HG02763 (cell line): ENCODE measurements at regions not wholly inside any gene's neighbourhood (a gene's known extent, or its start where the extent isn't known, plus 50 kb on each side); places are given as distances from the start of the nearest gene placed in this dataset.

Experiments
- ATAC-seq: cut with Tn5 transposase; IDR thresholded peaks from one replicate; pipeline ENCODE4 v1.9.1; 2021; ENCODE audit warnings: mild to moderate bottlenecking, moderate library complexity; ENCODE audit not compliant: unreplicated experiment

DNA sequence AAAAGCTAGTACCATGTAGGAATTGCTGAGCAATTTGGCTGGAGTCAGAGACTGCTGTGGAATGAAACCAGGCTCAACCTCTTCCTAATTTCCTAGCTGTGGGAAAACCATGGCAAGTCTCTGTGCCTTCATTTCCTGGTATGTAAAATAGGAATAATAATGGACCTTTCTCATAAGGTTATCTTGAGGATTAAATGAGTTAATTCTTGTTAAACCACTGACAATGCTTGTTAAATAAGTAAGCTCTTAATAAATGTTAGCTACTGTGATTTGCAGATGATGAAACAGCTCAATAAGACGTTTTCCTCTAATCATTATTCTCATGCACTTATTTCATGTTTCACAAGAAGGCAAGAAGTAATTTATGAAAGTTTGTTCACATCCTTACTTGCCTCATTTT, 346.7 kb downstream of the RND3 start:
- ATAC-seq: no peak

DNA sequence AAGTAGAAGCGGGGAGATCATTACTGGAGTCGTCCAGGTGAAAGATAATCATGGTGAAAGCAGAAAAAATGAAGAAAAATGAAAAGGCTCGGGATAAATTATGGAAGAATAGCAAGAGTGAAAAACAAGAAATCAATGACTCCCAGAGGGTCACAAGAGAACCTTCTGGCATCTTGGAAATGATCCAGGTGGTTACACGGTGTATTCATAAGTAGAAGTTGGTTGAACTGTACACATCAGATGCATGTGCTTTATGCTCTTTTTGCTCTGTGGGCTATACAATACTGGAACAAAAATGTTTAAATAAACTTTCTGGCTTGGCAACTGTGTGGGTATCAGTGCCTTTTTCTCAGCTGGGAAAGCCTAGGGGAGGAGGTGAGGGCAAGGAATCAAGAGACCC, 348.9 kb downstream of the RND3 start:
- no peak for ATAC-seq

DNA sequence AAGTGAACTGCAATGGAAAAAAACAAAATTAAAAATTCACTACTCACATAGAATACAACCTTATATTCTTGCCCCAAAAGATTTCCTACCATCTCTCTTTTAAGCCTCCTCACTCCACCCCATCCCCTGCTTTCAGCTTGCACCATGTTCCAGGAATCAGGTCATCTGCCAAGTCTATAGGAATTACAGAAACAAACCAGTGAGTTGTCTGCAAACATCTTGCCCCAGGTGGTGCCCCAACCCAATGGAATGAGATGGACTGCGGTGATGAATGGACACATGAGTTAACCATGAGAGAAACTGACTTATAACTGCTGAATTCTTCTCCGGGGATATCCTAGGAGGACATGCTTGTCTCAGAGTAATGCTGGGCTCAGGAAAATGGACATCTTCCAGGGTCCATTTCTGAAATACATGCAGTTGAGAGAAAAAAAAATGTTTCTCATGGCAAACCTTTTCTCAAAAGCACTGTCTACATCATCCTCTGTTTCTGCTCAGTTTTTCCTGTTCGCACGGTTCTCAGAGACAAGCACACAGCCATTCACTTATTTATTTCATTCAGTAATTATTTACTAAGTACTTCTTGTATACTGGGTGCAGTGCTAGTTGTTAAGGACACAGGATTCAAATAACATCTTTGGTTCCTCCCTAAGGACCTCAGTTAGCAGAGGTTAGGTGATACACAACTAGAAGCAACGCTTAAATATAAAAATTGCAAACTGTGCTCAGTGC, 350.0 kb downstream of the RND3 start:
- no peak for ATAC-seq

DNA sequence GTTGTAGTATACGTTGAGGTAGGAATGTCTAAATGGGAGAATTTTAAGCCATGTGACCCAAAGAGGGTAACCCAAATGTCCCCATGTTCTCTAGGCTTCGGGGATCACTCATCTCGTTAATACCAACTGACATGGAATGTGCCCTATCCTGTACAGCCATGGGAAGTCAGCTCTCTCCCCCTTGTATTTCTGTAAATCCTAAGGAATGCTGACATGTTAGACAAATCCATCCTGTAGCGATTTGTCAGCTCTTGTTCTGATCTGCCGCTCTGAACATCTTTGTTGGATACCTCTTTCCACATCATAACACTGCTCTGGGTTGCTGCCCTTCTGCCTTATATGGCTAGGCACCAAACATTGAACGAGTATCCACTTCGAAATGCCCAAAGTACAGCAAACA, 350.6 kb downstream of the RND3 start:
- ATAC-seq: no peak

DNA sequence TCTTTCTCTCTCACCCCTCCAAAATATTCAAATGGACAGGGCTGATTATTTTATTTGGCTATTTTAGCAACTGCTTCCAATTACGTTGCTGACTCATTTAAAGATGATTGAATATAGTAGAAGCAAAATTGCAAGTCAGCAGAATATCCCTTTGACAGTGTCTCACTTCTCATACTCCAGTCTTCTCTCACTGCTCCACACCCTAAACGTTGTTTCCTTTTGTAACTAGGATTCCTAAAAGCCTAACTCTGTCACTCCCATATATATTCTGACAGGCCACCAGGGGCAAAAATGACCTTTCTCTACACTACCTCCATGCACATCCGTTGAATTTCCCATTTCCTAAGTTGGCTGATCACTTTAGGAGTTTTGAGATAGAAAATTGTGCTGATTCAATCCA, 351.1 kb downstream of the RND3 start:
- ATAC-seq: no peak

DNA sequence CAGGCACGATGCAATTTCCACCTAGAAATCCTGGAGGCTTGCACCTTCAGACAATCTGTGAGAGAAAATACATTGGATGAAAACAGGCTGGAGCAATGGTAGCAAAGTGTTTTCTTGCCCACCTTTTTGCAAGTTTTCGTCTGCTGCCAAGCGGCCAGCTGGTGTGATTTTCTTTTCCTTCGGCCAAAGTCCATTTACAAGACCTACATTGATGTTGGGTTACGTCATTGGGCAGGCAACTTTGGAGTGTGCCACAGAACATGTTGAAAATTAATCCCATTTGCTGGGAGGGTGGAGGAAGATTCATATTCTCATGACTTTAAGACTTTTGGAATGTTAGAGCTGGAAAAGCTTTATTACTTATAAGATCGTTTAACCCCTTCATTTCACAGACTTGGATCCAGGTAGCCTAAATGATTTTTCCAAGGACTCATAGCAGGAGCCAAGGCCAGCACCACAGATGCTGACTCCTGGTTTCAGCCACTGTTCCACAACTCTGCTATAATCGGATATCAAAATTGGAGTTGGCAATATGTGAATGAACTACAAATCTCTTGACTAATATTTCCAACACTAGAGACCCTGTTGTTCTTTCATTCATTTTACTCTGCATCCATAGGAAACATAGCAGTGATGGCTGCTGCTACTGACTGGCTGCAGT, 352.1 kb downstream of the RND3 start:
- no peak for ATAC-seq

DNA sequence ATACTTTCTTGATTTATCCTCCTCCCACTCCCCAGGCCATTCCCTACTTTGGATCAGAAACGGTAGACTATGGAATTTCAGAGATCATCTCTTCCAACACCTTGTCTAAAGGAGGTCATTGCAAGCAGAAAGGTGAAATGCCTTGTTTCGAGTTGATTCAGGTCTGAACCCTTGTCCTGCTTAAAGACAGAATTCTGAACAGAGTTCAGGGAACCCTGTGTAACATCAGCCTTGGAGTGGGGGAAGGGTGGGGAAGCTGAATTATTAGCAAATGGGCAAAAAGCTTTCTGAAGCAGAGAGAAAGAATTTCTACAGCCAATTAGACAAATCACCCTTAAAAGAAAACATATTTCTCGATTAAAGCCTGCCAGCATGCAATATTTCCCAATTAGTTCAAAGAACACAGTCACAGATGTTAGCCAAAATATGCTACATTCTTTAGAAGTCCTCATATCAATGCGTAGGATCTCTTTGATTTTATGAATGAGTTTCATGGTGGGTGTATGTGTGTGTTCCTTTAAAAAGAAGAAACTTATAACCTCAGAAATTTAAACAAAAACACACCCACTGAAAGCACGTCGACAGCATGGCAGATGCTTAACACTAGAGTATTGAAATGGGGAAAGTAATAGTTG, 353.1 kb downstream of the RND3 start:
- ATAC-seq: no peak

DNA sequence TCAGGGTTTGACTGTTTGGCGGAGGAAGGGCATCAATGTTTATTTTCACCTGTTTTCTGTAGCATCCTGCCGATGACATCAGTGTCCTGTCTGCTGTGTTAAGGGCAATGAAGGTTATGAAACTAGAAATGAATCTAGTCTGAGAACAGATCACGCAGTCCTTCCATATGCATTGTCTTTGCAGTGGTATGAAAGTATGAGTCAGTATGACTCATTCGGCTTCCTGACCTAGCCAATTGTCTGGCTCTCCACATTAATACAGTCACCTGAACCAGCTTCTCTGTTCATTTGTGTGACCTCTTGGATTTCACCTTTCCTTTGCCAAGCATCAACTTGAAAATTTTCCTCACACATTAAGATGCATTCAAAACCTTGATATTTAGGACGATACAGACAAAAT, 353.8 kb downstream of the RND3 start:
- peak; percentile 92 for ATAC-seq

DNA sequence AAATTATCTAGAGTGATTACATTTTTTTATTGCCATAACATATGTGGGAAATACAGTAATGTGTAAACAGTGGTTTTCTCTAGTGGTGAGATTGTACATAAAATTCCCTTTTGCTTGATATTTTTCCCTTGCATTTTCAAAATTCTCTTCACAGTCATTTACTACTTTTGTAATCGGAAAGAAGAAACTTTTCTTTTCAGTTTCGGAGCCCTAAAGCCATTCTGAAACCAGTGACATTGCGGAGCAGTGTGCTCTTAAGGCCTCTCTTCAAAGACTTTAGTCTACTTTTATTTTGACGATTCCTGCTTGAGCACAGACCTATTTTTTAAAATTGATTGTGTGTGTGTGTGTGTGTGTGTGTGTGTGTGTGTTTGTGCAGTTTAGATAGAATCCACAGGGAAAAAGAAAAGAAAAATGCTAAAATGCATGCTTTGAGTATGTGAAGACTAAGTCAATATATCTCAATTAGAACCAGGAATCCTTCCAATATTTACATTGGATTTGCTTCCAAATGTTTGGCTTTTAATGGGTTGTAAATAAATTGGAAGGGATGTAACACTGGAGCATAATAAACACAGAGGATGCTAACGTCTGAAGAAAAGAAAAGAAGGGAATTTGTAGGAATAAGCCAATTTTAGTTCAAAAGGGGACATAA, 357.4 kb downstream of the RND3 start:
- ATAC-seq: no peak

DNA sequence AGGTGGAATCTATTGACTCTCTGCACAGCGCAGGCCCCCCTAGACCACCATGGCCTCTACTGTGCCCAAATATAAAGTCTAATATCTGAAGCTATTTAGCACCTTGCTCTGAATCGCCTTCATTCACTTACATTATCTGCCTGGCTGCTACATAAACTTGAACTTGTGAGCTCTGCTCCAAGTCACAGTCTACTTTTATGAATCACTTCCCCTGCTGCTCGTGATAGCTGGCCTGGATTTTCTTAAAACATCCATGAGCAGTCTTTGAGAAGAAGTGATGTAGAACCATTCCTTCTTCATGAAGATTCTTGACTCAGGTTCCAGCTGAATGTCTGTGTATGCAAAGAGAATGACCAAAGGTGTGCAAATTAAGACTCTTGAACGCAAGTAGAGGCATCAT, 359.5 kb downstream of the RND3 start:
- no peak for ATAC-seq

DNA sequence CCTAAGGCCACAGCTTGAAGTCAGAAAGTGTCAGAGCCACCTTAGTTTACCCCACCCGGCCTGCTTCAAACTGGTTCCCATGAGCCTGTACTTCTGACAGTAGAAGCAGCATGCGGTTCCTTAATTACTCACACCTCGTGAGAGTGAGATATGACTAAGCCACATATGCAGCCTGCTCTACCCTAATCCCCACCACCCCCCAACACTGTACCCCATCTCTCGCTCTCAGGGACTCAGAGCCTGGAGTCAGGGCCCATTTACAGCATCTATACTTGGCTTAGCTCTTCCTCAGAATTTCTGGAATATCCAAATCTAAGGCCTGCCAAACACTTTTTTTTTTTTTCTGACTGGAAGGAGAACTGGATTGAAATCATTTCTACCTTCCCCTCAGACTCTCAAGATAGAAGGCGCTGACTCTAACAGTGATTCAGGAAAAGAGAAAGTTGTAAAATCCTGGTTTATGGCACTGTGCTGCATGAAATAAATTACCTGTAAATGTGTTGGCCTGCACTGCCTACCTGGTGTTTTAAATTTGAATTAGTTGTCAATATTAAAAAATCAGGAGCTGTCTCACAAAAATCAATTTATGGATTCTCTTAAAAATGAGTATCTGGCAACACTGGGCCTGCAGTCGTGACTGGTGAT, 360.0 kb downstream of the RND3 start:
- no peak for ATAC-seq

DNA sequence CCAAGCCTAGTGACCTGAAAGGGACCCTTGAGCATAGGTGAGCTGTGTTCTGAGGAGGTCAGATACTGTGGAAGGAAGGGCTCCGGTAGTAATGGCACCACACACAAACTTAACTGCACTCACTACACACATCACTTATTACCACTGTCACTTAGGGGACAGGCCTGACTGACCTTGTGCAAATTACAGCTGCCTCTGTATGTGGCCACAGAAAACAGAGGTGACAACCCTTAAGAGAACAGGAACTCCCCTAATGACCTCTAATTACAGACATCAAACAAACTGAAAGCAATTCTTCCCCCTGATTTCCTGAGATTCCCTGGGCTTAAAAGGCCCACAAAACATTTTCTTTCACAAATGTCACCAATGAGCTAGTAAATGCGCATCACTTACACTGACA, 360.6 kb downstream of the RND3 start:
- no peak for ATAC-seq

DNA sequence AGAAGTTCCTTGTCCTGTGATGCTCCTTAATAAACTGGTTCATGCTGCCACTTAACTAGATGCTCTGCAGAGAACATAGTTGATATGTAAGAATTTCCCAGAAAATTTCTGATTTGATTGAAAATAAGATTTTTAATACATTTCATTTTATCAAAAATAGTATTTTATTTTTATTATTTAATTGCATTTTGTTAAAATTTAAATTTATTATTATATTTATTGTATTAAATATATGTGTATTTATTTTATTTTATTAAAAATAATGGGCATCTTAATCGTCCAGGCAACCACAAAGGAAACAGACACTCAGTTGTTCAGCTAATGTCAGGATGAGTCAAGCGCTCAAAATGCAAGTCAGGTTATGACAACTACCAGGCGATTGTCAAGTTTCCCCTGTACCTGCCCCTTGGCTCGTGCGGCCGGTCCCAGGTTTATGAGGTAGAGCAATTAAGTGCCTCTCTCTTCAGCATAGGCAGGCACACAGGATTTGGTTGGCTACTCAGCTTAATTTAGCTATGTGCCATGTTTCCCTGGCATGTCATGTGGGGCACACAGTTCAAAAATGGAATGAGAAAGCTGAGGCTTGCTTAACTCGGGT, 361.2 kb downstream of the RND3 start:
- no peak for ATAC-seq

DNA sequence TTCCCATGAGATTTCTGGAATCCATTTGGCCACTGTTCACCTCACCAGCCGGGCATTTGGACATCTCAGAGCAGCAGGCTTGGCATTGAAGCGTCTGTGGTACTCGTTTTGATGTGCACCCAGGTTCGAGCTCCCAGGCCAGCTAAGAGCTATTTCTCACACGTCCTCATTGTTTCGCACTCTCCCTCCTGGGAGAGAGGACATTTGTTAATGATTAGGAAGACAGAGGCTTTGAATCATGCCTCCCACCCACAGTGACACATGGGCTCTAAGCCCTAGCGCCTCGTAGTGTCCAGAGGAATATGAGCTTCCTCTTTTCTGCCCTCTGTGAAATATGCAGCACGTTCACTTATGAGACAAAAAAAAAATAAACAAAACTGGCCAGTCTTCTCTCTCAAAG, 361.8 kb downstream of the RND3 start:
- ATAC-seq: no peak

DNA sequence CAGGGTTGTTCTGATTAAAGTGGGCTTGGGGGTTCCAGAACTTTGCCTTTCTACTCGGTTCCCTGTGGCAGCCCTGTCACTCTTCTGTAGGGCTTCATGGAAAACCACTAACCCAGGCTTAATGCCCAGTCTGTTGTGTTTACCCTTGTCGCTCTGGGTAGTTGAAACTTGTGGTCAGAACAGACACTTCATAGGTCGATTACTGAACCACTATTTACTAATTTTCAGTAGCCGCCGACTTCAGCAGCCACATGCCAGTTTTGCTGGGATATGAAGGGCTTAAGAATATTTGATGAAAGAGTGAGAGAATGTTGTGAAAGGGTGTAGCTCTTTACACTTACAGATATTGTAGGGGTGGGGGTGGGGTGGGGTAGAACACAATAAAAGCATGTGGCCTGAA, 362.3 kb downstream of the RND3 start:
- ATAC-seq: no peak

DNA sequence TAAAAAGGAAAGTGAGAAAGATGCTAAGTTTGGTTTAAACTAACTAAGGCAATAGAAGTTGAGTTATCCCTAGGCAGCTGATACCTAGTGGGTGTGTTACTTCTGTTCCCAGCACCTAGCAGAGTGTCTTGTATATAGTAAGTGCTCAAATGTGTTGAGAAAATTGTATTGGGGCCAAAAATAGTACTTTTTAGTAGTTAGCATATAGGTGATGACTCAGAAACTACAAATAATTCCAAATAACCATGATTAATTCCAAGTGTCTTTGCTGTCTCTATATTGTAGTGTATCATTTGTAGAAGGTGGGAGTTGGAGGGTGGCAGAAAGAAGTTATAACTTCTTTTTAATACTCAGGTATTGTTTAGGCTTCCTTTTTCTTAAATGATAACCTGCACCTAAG, 362.7 kb downstream of the RND3 start:
- no peak for ATAC-seq

DNA sequence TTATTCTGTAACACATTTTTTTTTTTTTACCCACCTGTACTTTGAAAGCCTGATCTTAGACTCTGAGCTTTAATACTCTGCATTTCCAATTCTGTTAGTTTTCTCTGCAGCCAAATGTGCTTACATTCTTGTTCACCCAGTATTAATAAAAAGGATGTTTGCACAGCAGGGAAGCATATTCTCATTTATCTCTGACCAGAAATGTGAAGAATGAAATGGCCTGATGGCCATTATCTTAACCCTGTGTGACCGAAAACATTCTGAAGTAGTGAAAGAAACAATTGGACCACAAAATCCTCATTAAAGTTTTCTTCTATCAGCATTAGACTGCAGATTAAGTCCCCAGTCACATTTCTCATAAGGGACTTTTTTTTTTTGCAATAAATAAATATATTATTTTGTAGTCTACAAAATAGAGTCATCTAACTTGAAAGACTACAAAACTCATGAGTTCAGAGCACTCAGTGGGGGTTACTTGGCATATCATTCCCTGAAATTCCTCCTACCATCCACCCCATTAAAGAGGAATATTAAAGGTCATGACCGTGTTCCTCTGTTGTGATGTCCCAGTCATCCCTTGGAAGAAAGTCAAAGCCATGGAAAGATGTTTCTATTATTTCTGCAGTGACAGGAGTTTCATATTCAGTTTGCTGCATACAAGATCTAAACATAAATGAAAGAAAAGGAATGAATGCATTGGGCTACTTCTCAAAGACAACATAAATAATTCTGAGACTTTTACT, 364.4 kb downstream of the RND3 start:
- no peak for ATAC-seq

DNA sequence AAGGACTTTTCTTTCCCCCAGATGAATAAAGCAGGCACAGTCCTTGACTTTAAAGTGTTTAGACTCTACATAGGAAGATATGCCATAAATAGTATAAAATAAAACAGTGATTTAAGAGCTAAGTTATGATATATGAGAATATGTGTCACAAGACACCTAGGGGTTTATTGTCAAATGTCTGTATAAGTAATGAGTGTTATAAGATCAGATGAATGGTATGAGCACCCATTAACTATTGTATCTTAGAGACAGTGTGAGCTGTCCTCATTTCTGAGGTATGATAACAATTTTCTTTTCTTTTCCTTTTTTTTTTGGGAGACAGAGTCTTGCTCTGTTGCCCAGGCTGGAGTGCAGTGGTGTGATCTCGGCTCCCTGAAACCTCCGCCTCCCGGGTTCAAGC, 365.3 kb downstream of the RND3 start:
- ATAC-seq: no peak

DNA sequence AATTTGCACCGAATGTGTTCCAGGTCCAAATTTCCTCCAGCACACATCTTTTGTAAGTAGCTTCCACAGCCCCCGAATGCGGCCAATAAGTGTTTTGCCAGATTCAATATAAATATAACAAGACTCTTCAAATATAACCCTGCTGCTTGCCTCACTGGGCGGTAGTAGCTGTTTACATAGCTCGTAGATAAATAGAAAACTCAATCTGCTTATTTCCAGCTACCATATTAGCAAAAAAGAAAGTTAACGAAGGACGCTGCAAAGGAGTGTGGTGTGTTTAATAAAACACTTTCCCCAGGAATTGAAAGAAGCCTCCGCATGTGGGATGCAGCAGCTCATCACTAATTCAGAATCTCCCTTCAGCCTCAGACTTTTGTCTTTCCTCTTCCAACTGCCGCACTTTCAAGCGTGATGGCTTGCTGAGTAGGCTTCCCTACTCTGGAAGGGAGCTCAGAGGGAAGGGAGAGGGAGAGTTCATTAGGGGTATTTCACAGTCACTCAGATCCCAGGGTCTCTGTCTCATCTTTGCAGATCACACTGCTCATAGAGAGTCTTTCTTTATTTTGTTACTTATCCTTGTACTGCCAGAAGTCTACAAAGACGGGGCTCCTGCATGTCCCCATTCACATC, 367.0 kb downstream of the RND3 start:
- no peak for ATAC-seq

DNA sequence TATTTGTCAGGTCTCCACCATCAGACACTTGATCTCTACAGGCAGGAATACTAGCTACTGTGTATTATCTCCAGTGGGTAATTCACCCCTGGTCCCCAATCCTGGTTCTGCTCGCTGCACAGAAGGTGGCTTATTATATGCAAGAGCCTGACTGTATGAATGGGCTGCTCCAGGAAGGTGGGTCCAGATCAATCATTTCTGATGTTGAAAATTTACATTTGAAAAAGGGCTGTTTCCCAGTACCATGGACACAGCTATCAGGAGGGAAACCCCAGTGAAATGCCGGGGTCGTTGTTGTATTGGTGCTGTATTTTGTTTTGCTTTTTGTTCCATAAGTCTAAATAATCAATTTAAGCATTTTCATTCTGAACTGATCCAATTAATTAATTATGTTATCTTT, 367.6 kb downstream of the RND3 start:
- ATAC-seq: no peak
